Activated naive CD8-positive, alpha-beta T cell treated with anti-CD3 and anti-CD28 coated beads, Interleukin-2, amount 10 ng/mL, durations not matched to agents 7 days and 5 days (primary cell): ENCODE measurements at regions not wholly inside any gene's neighbourhood (a gene's known extent, or its start where the extent isn't known, plus 50 kb on each side); places are given as distances from the start of the nearest gene placed in this dataset.
"Not testable (repeated sequence)": the region's sequence is repeated elsewhere in the genome, so short reads cannot be mapped to it uniquely, and the experiment has no call there.

Experiments
- ATAC-seq: fragments of 150-1000 bp; cut with Tn5 transposase; one replicate; pipeline ENCODE4 v1.10.0; 2021; ENCODE audit warnings: low read depth, moderate library complexity
- POLR2A ChIA-PET: fragments of 350-600 bp; sonication (Branson Sonifier 250); formaldehyde crosslinking; loops from one replicate; lab custom pipeline; 2021; ENCODE audit warnings: antibody characterized with exemption; lab: Charles Lee
- DNase-seq: peaks from one replicate; pipeline ENCODE4 v3.0.0; 2021
- H3K27ac Mint-ChIP-seq: one replicate; pipeline ENCODE4 v1.8.0; 2022; ENCODE audit warnings: mild to moderate bottlenecking, mixed read lengths
- H3K27me3 Mint-ChIP-seq: one replicate; pipeline ENCODE4 v1.8.0; 2022; ENCODE audit warnings: mild to moderate bottlenecking, moderate library complexity, mixed read lengths
- H3K36me3 Mint-ChIP-seq: one replicate; pipeline ENCODE4 v1.8.0; 2021; ENCODE audit warnings: mild to moderate bottlenecking, mixed read lengths
- H3K4me1 Mint-ChIP-seq: one replicate; pipeline ENCODE4 v1.8.0; 2021; ENCODE audit warnings: mixed read lengths
- H3K4me3 Mint-ChIP-seq: one replicate; pipeline ENCODE4 v1.8.0; 2022; ENCODE audit warnings: mild to moderate bottlenecking, moderate library complexity, mixed read lengths
- H3K9me3 Mint-ChIP-seq: one replicate; pipeline ENCODE4 v1.8.0; 2021; ENCODE audit warnings: mixed read lengths

GRCh38 chr13:71327266-71327665 is 539.7 kb downstream of the DACH1 start:
- Mint-ChIP-seq H3K27me3 (no peaks in the 10 kb centered on the region), H3K27ac (no peak overlapping the region), H3K4me3 (no peak overlapping the region), H3K9me3 (no peaks in the 10 kb centered on the region), H3K4me1 (no peaks in the 10 kb centered on the region), H3K36me3 (no peaks in the 10 kb centered on the region)
- ATAC-seq: no peak
- POLR2A ChIA-PET: no interaction called here
- no peak for DNase-seq

GRCh38 chr13:71325556-71325955 is 541.4 kb downstream of the DACH1 start:
- Mint-ChIP-seq H3K27me3 (no peaks in the 10 kb centered on the region), H3K4me1 (no peaks in the 10 kb centered on the region), H3K27ac (no peak overlapping the region), H3K9me3 (no peaks in the 10 kb centered on the region), H3K4me3 (no peak overlapping the region), H3K36me3 (no peaks in the 10 kb centered on the region)
- POLR2A ChIA-PET: no interaction called here
- ATAC-seq (no peak), DNase-seq (no peak)

GRCh38 chr13:71323266-71323665 is 543.7 kb downstream of the DACH1 start:
- Mint-ChIP-seq H3K36me3 (no peaks in the 10 kb centered on the region), H3K27me3 (no peaks in the 10 kb centered on the region), H3K27ac (no peak overlapping the region), H3K9me3 (no peaks in the 10 kb centered on the region), H3K4me3 (no peak overlapping the region), H3K4me1 (no peaks in the 10 kb centered on the region)
- POLR2A ChIA-PET: no interaction called here
- ATAC-seq: no peak
- no peak for DNase-seq

- Mint-ChIP-seq H3K27me3 (no peaks in the 10 kb centered on the region), H3K27ac (no peak overlapping the region), H3K4me3 (no peak overlapping the region), H3K9me3 (no peaks in the 10 kb centered on the region), H3K4me1 (no peaks in the 10 kb centered on the region), H3K36me3 (no peaks in the 10 kb centered on the region)
- ATAC-seq (no peak), DNase-seq (no peak)
- POLR2A ChIA-PET: no interaction called here
These were observed 546.6 kb downstream of the DACH1 start for GRCh38 chr13:71320452-71320851.

- DNase-seq (no peak), ATAC-seq (no peak)
- POLR2A ChIA-PET: no interaction called here
- Mint-ChIP-seq H3K4me3 (no peak overlapping the region), H3K4me1 (no peaks in the 10 kb centered on the region), H3K27me3 (no peaks in the 10 kb centered on the region), H3K36me3 (no peaks in the 10 kb centered on the region), H3K27ac (no peak overlapping the region), H3K9me3 (no peaks in the 10 kb centered on the region)
These were observed 550.1 kb downstream of the DACH1 start for GRCh38 chr13:71316792-71317363.

- H3K36me3 Mint-ChIP-seq: no peaks in the 10 kb centered on the region
- no peaks in the 10 kb centered on the region for H3K9me3 Mint-ChIP-seq
- no peak overlapping the region for H3K4me3 Mint-ChIP-seq
- no peak for ATAC-seq
- H3K27me3 Mint-ChIP-seq: no peaks in the 10 kb centered on the region
- H3K4me1 Mint-ChIP-seq: no peaks in the 10 kb centered on the region
- no peak overlapping the region for H3K27ac Mint-ChIP-seq
- POLR2A ChIA-PET: no interaction called here
- no peak for DNase-seq
These were observed 554.1 kb downstream of the DACH1 start for GRCh38 chr13:71312923-71313322.

GRCh38 chr13:71309905-71310304 is 557.1 kb downstream of the DACH1 start:
- DNase-seq (no peak), ATAC-seq (no peak)
- Mint-ChIP-seq H3K4me3 (no peak overlapping the region), H3K9me3 (no peaks in the 10 kb centered on the region), H3K4me1 (no peaks in the 10 kb centered on the region), H3K27me3 (no peaks in the 10 kb centered on the region), H3K36me3 (no peaks in the 10 kb centered on the region), H3K27ac (no peak overlapping the region)
- POLR2A ChIA-PET: no interaction called here

- Mint-ChIP-seq H3K4me1 (no peaks in the 10 kb centered on the region), H3K27ac (no peak overlapping the region), H3K36me3 (no peaks in the 10 kb centered on the region), H3K27me3 (peaks cover 4% of the 10 kb centered on the region), H3K9me3 (no peaks in the 10 kb centered on the region), H3K4me3 (no peak overlapping the region)
- POLR2A ChIA-PET: no interaction called here
- ATAC-seq (no peak), DNase-seq (no peak)
These were observed 560.2 kb downstream of the DACH1 start for GRCh38 chr13:71306821-71307220.

GRCh38 chr13:71304861-71305260 is 562.1 kb downstream of the DACH1 start:
- H3K36me3 Mint-ChIP-seq: no peaks in the 10 kb centered on the region
- no peak overlapping the region for H3K27ac Mint-ChIP-seq
- no peaks in the 10 kb centered on the region for H3K9me3 Mint-ChIP-seq
- POLR2A ChIA-PET: no interaction called here
- H3K4me1 Mint-ChIP-seq: no peaks in the 10 kb centered on the region
- no peak overlapping the region for H3K4me3 Mint-ChIP-seq
- ATAC-seq (no peak), DNase-seq (no peak)
- peaks cover 4% of the 10 kb centered on the region for H3K27me3 Mint-ChIP-seq

GRCh38 chr13:71303144-71303543 is 563.9 kb downstream of the DACH1 start:
- no peaks in the 10 kb centered on the region for H3K36me3 Mint-ChIP-seq
- ATAC-seq (no peak), DNase-seq (no peak)
- no peaks in the 10 kb centered on the region for H3K4me1 Mint-ChIP-seq
- POLR2A ChIA-PET: no interaction called here
- H3K27ac Mint-ChIP-seq: no peak overlapping the region
- no peaks in the 10 kb centered on the region for H3K9me3 Mint-ChIP-seq
- peaks cover 4% of the 10 kb centered on the region for H3K27me3 Mint-ChIP-seq
- no peak overlapping the region for H3K4me3 Mint-ChIP-seq

GRCh38 chr13:71300602-71301001 is 566.4 kb downstream of the DACH1 start:
- Mint-ChIP-seq H3K27ac (no peak overlapping the region), H3K9me3 (peaks cover 2% of the 10 kb centered on the region), H3K27me3 (peaks cover 6% of the 10 kb centered on the region), H3K36me3 (no peaks in the 10 kb centered on the region), H3K4me3 (no peak overlapping the region), H3K4me1 (no peaks in the 10 kb centered on the region)
- ATAC-seq (no peak), DNase-seq (no peak)
- POLR2A ChIA-PET: no interaction called here

- POLR2A ChIA-PET: no interaction called here
- Mint-ChIP-seq H3K4me3 (no peak overlapping the region), H3K36me3 (peaks cover 5% of the 10 kb centered on the region), H3K27me3 (peaks cover 6% of the 10 kb centered on the region), H3K9me3 (peaks cover 2% of the 10 kb centered on the region), H3K27ac (no peak overlapping the region), H3K4me1 (peaks cover 6% of the 10 kb centered on the region)
- no peak for ATAC-seq
- DNase-seq: no peak
These were observed 575.2 kb downstream of the DACH1 start for GRCh38 chr13:71291842-71292146.

- ATAC-seq (peak; percentile 75), DNase-seq (peak; percentile 30)
- H3K27me3 Mint-ChIP-seq: peaks cover 6% of the 10 kb centered on the region
- peaks cover 5% of the 10 kb centered on the region for H3K36me3 Mint-ChIP-seq
- H3K4me1 Mint-ChIP-seq: peaks cover 6% of the 10 kb centered on the region
- POLR2A ChIA-PET: no interaction called here
- H3K4me3 Mint-ChIP-seq: peak overlapping the region; percentile 76
- peak overlapping the region; percentile 83 for H3K27ac Mint-ChIP-seq
- H3K9me3 Mint-ChIP-seq: peaks cover 2% of the 10 kb centered on the region
These were observed 575.8 kb downstream of the DACH1 start for GRCh38 chr13:71290963-71291841.

- H3K9me3 Mint-ChIP-seq, ATAC-seq, H3K4me1 Mint-ChIP-seq, H3K36me3 Mint-ChIP-seq, H3K27ac Mint-ChIP-seq, H3K27me3 Mint-ChIP-seq, DNase-seq, POLR2A ChIA-PET, H3K4me3 Mint-ChIP-seq: not testable (repeated sequence)
These were observed 577.0 kb downstream of the DACH1 start for GRCh38 chr13:71289980-71290379.
